ENCODE measurements at regions not wholly inside any gene's neighbourhood (a gene's known extent, or its start where the extent isn't known, plus 50 kb on each side); places are given as distances from the start of the nearest gene placed in this dataset.
A peak's percentile ranks its signal among the peaks of the same experiment; 100 is the strongest.

DNA sequence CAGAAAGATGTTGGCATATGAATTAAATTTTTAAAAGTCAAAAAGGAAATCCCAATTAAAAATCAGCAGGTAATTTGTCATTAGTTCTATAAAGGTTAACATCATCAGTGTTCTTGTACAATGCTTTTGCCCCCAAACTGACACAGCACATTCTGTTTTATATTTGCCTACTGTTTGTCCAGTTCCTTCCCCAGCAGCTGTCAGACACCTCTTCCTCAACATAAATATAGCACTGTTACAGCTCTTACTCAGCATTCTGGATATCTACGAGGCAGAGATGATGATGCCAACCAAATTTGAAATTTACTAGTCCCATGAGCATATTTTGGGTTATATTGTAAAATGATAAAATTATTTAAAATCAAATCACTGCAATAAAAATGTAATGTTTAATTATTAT is 124.6 kb downstream of the SINHCAF start:
- ChIA-PET POLR2A (interaction anchor here (0.7 kb wide), 1 partner anchor 1171 kb away, joined by 3 read pairs; no protein-coding TSS in a partner anchor), CTCF (interaction anchor here (1.6 kb wide), 1 partner anchor 34 kb away, joined by 4 read pairs; no protein-coding TSS in a partner anchor)
- no peaks in the 10 kb centered on the region for H3K27me3 Mint-ChIP-seq (ENCODE audit: low read depth)
- TF ChIP-seq CREB1 (CRISPR knock-in tag; IDR thresholded peaks at IDR 0.05) (no peak), OVOL2 (CRISPR knock-in tag; IDR thresholded peaks at IDR 0.05; ENCODE audit: borderline replicate concordance) (no peak), SMAD4 (CRISPR knock-in tag; IDR thresholded peaks at IDR 0.05) (no peak), CBFB (CRISPR knock-in tag; IDR thresholded peaks at IDR 0.05; ENCODE audit: low read depth) (no peak), HMGA2 (CRISPR knock-in tag; IDR thresholded peaks at IDR 0.05) (peak; percentile 85), RORB (CRISPR knock-in tag; IDR thresholded peaks at IDR 0.05) (no peak)
- TF ChIP-seq, protein P1, sequence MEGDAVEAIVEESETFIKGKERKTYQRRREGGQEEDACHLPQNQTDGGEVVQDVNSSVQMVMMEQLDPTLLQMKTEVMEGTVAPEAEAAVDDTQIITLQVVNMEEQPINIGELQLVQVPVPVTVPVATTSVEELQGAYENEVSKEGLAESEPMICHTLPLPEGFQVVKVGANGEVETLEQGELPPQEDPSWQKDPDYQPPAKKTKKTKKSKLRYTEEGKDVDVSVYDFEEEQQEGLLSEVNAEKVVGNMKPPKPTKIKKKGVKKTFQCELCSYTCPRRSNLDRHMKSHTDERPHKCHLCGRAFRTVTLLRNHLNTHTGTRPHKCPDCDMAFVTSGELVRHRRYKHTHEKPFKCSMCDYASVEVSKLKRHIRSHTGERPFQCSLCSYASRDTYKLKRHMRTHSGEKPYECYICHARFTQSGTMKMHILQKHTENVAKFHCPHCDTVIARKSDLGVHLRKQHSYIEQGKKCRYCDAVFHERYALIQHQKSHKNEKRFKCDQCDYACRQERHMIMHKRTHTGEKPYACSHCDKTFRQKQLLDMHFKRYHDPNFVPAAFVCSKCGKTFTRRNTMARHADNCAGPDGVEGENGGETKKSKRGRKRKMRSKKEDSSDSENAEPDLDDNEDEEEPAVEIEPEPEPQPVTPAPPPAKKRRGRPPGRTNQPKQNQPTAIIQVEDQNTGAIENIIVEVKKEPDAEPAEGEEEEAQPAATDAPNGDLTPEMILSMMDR (IDR thresholded peaks at IDR 0.05) = no peak
- TF ChIP-seq, protein P2, sequence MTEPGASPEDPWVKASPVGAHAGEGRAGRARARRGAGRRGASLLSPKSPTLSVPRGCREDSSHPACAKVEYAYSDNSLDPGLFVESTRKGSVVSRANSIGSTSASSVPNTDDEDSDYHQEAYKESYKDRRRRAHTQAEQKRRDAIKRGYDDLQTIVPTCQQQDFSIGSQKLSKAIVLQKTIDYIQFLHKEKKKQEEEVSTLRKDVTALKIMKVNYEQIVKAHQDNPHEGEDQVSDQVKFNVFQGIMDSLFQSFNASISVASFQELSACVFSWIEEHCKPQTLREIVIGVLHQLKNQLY (CRISPR knock-in tag; IDR thresholded peaks at IDR 0.05) = no peak
- TF ChIP-seq, protein P3, sequence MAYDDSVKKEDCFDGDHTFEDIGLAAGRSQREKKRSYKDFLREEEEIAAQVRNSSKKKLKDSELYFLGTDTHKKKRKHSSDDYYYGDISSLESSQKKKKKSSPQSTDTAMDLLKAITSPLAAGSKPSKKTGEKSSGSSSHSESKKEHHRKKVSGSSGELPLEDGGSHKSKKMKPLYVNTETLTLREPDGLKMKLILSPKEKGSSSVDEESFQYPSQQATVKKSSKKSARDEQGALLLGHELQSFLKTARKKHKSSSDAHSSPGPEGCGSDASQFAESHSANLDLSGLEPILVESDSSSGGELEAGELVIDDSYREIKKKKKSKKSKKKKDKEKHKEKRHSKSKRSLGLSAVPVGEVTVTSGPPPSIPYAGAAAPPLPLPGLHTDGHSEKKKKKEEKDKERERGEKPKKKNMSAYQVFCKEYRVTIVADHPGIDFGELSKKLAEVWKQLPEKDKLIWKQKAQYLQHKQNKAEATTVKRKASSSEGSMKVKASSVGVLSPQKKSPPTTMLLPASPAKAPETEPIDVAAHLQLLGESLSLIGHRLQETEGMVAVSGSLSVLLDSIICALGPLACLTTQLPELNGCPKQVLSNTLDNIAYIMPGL (CRISPR knock-in tag; IDR thresholded peaks at IDR 0.05) = no peak
- H3K27ac Mint-ChIP-seq = no peak overlapping the region
- peaks cover 5% of the 10 kb centered on the region for H3K9me3 Mint-ChIP-seq
- no peak overlapping the region for H3K4me3 Mint-ChIP-seq
- DNase-seq (ENCODE audit: low spot score) (no peak), ATAC-seq (no peak)
- no peaks in the 10 kb centered on the region for H3K36me3 Mint-ChIP-seq
- H3K4me1 Mint-ChIP-seq = peaks cover 21% of the 10 kb centered on the region

DNA sequence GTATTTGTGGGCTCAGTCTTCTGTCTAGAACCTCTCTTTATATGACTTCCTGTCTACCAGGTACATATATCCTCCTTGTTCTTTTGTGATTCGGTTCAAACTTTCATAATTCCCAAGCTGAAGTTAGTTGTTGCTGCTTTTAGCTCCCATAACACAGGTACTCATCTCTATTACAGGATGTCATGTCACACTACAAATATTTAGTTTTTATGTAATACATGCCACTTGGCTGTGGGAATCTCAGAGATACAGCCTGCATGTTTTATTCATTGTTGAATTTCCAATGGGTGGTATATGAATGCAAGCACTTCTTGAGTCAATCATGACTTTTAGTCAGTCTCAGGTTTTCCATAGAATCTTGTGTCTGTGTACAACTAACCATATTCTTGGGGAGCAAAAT is 122.7 kb downstream of the SINHCAF start:
- no peak for DNase-seq (ENCODE audit: low spot score)
- no peak for ATAC-seq
- H3K4me3 Mint-ChIP-seq = no peak overlapping the region
- peaks cover 32% of the 10 kb centered on the region for H3K4me1 Mint-ChIP-seq
- H3K36me3 Mint-ChIP-seq = no peaks in the 10 kb centered on the region
- POLR2A ChIA-PET = no interaction called here
- H3K27ac Mint-ChIP-seq = no peak overlapping the region; the same call in 1 of the 2 replicates
- H3K9me3 Mint-ChIP-seq = peaks cover 5% of the 10 kb centered on the region
- CTCF ChIA-PET = interaction anchor here (0.6 to 1.0 kb wide), 2 partner anchors 32 to 161 kb away, joined by 3 to 4 read pairs; no protein-coding TSS in a partner anchor
- H3K27me3 Mint-ChIP-seq (ENCODE audit: low read depth) = no peaks in the 10 kb centered on the region
- TF ChIP-seq, protein P4, sequence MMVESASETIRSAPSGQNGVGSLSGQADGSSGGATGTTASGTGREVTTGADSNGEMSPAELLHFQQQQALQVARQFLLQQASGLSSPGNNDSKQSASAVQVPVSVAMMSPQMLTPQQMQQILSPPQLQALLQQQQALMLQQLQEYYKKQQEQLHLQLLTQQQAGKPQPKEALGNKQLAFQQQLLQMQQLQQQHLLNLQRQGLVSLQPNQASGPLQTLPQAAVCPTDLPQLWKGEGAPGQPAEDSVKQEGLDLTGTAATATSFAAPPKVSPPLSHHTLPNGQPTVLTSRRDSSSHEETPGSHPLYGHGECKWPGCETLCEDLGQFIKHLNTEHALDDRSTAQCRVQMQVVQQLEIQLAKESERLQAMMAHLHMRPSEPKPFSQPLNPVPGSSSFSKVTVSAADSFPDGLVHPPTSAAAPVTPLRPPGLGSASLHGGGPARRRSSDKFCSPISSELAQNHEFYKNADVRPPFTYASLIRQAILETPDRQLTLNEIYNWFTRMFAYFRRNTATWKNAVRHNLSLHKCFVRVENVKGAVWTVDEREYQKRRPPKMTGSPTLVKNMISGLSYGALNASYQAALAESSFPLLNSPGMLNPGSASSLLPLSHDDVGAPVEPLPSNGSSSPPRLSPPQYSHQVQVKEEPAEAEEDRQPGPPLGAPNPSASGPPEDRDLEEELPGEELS (CRISPR knock-in tag; IDR thresholded peaks at IDR 0.05) = no peak
- TF ChIP-seq NR2C2 (CRISPR knock-in tag; IDR thresholded peaks at IDR 0.05) (no peak), HMGA2 (CRISPR knock-in tag; IDR thresholded peaks at IDR 0.05) (no peak), GRHL2 (CRISPR knock-in tag; IDR thresholded peaks at IDR 0.05; ENCODE audit: insufficient replicate concordance, severe bottlenecking) (no peak), NFYB (CRISPR knock-in tag; conservative IDR thresholded peaks at IDR 0.05; ENCODE audit: low read depth) (no peak)
- TF ChIP-seq, protein P5, sequence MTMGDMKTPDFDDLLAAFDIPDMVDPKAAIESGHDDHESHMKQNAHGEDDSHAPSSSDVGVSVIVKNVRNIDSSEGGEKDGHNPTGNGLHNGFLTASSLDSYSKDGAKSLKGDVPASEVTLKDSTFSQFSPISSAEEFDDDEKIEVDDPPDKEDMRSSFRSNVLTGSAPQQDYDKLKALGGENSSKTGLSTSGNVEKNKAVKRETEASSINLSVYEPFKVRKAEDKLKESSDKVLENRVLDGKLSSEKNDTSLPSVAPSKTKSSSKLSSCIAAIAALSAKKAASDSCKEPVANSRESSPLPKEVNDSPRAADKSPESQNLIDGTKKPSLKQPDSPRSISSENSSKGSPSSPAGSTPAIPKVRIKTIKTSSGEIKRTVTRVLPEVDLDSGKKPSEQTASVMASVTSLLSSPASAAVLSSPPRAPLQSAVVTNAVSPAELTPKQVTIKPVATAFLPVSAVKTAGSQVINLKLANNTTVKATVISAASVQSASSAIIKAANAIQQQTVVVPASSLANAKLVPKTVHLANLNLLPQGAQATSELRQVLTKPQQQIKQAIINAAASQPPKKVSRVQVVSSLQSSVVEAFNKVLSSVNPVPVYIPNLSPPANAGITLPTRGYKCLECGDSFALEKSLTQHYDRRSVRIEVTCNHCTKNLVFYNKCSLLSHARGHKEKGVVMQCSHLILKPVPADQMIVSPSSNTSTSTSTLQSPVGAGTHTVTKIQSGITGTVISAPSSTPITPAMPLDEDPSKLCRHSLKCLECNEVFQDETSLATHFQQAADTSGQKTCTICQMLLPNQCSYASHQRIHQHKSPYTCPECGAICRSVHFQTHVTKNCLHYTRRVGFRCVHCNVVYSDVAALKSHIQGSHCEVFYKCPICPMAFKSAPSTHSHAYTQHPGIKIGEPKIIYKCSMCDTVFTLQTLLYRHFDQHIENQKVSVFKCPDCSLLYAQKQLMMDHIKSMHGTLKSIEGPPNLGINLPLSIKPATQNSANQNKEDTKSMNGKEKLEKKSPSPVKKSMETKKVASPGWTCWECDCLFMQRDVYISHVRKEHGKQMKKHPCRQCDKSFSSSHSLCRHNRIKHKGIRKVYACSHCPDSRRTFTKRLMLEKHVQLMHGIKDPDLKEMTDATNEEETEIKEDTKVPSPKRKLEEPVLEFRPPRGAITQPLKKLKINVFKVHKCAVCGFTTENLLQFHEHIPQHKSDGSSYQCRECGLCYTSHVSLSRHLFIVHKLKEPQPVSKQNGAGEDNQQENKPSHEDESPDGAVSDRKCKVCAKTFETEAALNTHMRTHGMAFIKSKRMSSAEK (CRISPR knock-in tag; IDR thresholded peaks at IDR 0.05; ENCODE audit: borderline replicate concordance) = no peak
- TF ChIP-seq, protein P6, sequence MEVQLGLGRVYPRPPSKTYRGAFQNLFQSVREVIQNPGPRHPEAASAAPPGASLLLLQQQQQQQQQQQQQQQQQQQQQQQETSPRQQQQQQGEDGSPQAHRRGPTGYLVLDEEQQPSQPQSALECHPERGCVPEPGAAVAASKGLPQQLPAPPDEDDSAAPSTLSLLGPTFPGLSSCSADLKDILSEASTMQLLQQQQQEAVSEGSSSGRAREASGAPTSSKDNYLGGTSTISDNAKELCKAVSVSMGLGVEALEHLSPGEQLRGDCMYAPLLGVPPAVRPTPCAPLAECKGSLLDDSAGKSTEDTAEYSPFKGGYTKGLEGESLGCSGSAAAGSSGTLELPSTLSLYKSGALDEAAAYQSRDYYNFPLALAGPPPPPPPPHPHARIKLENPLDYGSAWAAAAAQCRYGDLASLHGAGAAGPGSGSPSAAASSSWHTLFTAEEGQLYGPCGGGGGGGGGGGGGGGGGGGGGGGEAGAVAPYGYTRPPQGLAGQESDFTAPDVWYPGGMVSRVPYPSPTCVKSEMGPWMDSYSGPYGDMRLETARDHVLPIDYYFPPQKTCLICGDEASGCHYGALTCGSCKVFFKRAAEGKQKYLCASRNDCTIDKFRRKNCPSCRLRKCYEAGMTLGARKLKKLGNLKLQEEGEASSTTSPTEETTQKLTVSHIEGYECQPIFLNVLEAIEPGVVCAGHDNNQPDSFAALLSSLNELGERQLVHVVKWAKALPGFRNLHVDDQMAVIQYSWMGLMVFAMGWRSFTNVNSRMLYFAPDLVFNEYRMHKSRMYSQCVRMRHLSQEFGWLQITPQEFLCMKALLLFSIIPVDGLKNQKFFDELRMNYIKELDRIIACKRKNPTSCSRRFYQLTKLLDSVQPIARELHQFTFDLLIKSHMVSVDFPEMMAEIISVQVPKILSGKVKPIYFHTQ (CRISPR knock-in tag; IDR thresholded peaks at IDR 0.05) = no peak
